Activated CD8-positive, alpha-beta T cell treated with anti-CD3 and anti-CD28 coated beads, Interleukin-2, amount 10 ng/mL, durations not matched to agents 7 days and 5 days (primary cell): ENCODE measurements at regions not wholly inside any gene's neighbourhood (a gene's known extent, or its start where the extent isn't known, plus 50 kb on each side); places are given as distances from the start of the nearest gene placed in this dataset.

ENCODE experiments used
- ATAC-seq: fragments of 150-1000 bp; cut with Tn5 transposase; one replicate; pipeline ENCODE4 v1.10.0; 2021; ENCODE audit warnings: moderate library complexity
- CTCF ChIA-PET: fragments of 350-600 bp; sonication (Branson Sonifier 250); formaldehyde crosslinking; loops from one replicate; lab custom pipeline; 2021; ENCODE audit warnings: antibody characterized with exemption; lab: Charles Lee
- POLR2A ChIA-PET: fragments of 350-600 bp; sonication (Branson Sonifier 250); formaldehyde crosslinking; loops from one replicate; lab custom pipeline; 2021; ENCODE audit warnings: antibody characterized with exemption; lab: Charles Lee
- DNase-seq: peaks from one replicate; pipeline ENCODE4 v3.0.0-alpha.2; 2020
- H3K27ac Mint-ChIP-seq: one replicate; pipeline ENCODE4 v1.8.0; 2021; ENCODE audit warnings: mild to moderate bottlenecking, mixed read lengths
- H3K27me3 Mint-ChIP-seq: one replicate; pipeline ENCODE4 v1.8.0; 2021; ENCODE audit warnings: low read depth, mixed read lengths
- H3K36me3 Mint-ChIP-seq: one replicate; pipeline ENCODE4 v1.8.0; 2021; ENCODE audit warnings: low read depth, mixed read lengths
- H3K4me1 Mint-ChIP-seq: one replicate; pipeline ENCODE4 v1.8.0; 2021; ENCODE audit warnings: low read depth, mixed read lengths
- H3K4me3 Mint-ChIP-seq: one replicate; pipeline ENCODE4 v1.8.0; 2021; ENCODE audit warnings: mild to moderate bottlenecking, mixed read lengths
- H3K9me3 Mint-ChIP-seq: one replicate; pipeline ENCODE4 v1.8.0; 2022; ENCODE audit warnings: mixed read lengths; ENCODE audit not compliant: insufficient read depth

DNA sequence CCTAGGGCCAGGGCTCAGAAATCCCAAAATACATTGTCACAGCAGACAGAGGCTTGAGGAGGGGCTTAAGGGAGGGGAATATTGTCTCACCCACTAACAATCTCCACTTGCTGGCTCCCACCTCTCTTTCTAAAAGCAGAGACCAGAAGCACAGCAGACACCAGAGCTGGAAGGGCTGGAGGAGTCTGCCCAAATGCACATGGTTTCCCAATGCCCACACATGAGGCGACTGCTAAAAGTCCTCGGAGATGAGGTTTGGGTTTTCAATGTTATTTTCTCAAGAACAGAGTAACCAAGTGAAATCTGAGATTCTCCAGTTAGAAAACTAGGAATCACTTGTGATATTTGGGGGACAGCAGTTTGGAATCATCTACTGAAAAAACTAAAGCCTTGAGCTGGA lies 325.6 kb upstream of the JARID2 start:
- Mint-ChIP-seq H3K27ac (no peak overlapping the region), H3K4me1 (no peaks in the 10 kb centered on the region), H3K4me3 (no peak overlapping the region), H3K36me3 (no peaks in the 10 kb centered on the region), H3K27me3 (no peaks in the 10 kb centered on the region), H3K9me3 (no peaks in the 10 kb centered on the region)
- ATAC-seq, result no peak
- DNase-seq, result no peak
- CTCF ChIA-PET, result interaction anchor here (1.5 kb wide), 1 partner anchor 9 kb away, joined by 3 read pairs; no protein-coding TSS in a partner anchor
- POLR2A ChIA-PET, result no interaction called here

DNA sequence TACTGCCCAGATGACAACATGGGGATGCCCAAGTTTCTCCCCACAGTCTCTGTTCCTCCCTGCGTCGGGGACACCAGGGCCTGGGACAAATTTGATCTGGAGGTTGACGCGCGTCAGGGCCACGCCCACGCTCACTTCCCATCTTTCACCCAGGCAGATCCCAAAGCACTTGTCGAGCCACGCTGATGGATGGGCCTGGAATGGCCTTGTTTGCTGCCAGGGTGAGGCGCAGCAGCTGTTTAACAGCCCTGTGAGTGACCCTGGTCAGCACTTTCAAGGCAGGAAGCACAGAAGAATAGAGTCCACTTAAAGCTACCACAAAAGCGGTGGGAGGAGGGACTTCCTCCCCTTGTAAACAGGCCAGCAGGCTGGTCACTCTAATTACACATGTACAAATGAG lies 324.7 kb upstream of the JARID2 start:
- no peak for ATAC-seq
- Mint-ChIP-seq H3K27me3 (no peaks in the 10 kb centered on the region), H3K4me3 (no peak overlapping the region), H3K27ac (no peak overlapping the region), H3K4me1 (no peaks in the 10 kb centered on the region), H3K9me3 (no peaks in the 10 kb centered on the region), H3K36me3 (no peaks in the 10 kb centered on the region)
- CTCF ChIA-PET, result interaction anchor here (1.5 kb wide), 1 partner anchor 9 kb away, joined by 3 read pairs; no protein-coding TSS in a partner anchor
- POLR2A ChIA-PET, result no interaction called here
- no peak for DNase-seq

DNA sequence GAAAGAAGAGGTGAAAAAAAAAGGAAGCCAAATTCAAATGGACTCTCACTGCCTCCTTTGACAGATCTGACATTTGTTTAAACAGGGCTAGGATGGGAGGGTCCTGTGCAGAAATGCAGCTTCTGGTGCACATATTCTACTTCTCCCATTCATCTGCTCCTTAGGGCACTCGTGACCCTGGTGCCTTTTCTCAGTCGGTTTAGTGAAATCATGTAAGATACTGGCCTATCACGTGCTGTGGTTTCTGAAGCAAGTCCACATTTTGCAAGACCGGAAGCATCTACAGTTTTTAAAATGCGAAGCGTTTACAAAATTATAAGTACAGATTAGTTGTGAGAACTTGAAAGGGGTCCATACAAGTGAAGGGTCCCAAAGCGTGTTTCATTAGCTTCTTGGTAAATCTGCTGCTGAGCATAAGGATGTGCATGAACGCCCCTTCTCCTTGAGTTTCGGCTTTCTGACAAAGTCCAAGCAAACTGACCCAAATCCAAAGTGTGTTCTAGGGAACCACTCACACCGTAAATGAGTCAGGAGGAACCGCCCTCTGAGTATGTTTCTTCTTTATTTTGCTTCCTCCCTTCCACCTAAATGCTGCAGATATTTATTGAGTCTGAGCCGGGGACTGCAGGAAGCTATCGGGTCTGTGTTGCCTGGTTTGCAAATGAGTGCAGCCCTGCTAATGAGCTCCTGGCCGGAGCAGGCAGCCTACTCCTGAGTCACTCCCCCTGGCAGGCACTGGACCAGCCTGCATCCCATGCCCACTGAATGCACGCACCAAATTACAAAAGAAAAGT lies 323.8 kb upstream of the JARID2 start:
- ChIA-PET CTCF (interaction anchor here (0.7 kb wide), 1 partner anchor 10 kb away, joined by 3 read pairs; no protein-coding TSS in a partner anchor), POLR2A (no interaction called here)
- no peaks in the 10 kb centered on the region for H3K36me3 Mint-ChIP-seq
- ATAC-seq (no peak), DNase-seq (no peak)
- no peaks in the 10 kb centered on the region for H3K9me3 Mint-ChIP-seq
- H3K27me3 Mint-ChIP-seq, result no peaks in the 10 kb centered on the region
- H3K4me3 Mint-ChIP-seq, result no peak overlapping the region
- H3K4me1 Mint-ChIP-seq, result no peaks in the 10 kb centered on the region
- H3K27ac Mint-ChIP-seq, result no peak overlapping the region

DNA sequence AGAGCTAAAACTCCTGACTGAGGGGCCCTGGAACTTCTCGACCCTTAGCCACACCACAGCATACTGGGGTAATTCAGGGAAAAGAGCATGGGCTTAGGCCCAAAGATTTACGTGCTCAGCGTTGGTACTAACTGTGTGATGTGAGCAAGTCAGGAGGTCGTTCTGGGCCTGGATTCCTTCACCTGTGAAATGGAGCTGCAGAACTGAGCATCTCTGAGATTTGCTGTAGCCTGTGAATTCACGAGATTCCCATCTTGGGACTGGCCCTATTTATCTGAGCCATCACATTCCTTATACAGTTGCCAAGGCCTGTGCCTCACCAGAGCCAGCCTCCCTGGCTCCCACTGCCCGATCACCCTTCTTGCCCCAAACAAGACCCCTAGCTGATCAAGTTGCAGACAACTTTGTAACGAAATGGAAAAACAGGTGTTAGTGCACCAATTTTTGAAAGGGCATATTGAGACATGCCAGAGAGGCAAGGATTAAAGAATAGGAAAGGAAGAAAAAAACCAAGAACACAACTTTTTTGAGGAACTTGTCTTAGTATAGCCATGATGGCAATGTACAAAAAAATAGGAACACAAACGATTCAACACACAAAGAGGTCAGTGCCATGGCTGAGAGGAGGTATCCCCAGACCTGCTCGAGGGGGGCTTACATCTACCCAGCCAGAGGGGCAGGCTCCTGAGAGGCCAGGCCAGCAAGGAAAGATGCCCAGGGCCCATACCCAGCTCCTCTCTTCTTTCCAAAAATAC lies 323.0 kb upstream of the JARID2 start:
- Mint-ChIP-seq H3K36me3 (no peaks in the 10 kb centered on the region), H3K27me3 (no peaks in the 10 kb centered on the region), H3K27ac (no peak overlapping the region), H3K4me1 (no peaks in the 10 kb centered on the region), H3K4me3 (no peak overlapping the region), H3K9me3 (no peaks in the 10 kb centered on the region)
- ChIA-PET POLR2A (no interaction called here), CTCF (interaction anchor here (0.7 kb wide), 1 partner anchor 11 kb away, joined by 3 read pairs; no protein-coding TSS in a partner anchor)
- ATAC-seq, result no peak
- DNase-seq, result no peak

DNA sequence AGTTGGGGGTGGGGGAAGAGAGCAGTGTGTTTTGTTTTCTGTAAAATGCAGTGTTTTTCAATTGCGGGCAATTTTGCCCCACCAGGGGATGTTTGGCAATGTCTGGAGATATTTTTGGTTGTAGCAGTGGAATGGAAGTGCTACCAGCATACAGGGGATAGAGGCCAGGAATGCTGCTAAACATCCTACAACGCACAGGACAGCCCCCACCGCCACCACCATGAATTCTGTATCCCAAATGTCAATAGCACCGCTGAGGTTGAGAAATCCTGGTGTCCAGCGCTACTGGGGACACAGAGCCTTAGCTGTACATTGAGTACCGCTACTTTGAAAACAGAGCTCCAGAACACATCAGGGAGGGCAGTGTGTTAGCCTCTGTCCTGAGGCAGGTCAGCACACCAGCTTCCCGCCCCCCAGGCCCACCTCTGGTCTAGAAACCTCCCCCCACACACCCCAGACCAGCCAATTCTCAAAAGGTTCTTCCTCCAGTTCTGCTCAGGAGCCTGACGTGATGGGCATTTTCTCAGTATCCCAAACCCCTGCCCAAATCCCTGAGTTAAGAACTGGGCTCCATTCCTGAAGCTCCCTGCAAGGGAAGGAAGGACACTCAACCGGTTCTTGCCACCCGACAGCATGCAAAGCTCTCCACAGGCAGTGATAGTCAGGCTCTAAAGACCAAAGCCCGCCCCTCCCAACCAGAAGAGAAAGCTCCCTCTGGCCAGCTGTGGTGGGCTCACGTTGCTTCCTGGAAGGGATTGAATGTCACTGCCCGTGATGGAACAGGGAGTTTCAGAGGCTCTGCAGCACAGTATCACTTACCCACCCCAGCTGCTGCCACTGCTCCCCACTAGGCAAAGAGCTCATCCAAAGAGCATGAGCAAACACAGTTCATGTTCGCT lies 321.5 kb upstream of the JARID2 start:
- ChIA-PET CTCF (no interaction called here), POLR2A (no interaction called here)
- Mint-ChIP-seq H3K4me3 (no peak overlapping the region), H3K27ac (no peak overlapping the region), H3K9me3 (no peaks in the 10 kb centered on the region), H3K27me3 (no peaks in the 10 kb centered on the region), H3K4me1 (no peaks in the 10 kb centered on the region), H3K36me3 (no peaks in the 10 kb centered on the region)
- DNase-seq, result no peak
- no peak for ATAC-seq

DNA sequence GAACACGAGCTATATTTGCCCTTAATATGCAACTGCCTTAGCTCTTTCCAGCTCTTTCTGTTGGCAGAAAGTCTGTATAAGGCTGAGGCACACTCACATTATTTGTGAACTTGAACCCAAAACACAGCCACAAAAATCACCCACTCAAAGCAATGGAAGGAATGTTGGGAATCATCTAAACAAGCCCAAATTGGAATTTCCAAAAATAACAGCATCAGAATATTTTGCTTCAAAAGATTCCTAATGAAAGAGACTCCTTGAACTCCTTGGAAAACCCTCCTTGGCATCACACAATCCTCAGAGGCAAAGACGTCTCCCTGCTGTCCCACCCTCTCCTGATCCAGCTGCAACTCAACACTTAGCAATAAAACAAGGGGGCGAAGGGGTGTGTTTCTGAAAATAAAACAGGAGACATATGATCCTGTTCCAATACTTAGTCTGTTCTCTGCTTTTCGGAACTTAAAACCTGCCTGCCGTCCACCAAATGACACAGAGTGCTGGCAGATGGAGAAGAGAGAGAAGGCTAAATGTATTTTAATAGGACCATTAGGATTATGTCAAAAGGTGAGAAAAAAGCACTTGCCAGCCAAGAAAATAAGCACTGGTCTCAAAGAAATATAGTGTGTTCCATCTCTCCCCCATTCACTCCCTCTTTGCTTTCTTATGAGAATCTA lies 320.7 kb upstream of the JARID2 start:
- ChIA-PET CTCF (no interaction called here), POLR2A (no interaction called here)
- no peaks in the 10 kb centered on the region for H3K4me1 Mint-ChIP-seq
- no peaks in the 10 kb centered on the region for H3K36me3 Mint-ChIP-seq
- H3K4me3 Mint-ChIP-seq, result no peak overlapping the region
- DNase-seq, result no peak
- no peak for ATAC-seq
- no peaks in the 10 kb centered on the region for H3K27me3 Mint-ChIP-seq
- no peaks in the 10 kb centered on the region for H3K9me3 Mint-ChIP-seq
- H3K27ac Mint-ChIP-seq, result no peak overlapping the region

DNA sequence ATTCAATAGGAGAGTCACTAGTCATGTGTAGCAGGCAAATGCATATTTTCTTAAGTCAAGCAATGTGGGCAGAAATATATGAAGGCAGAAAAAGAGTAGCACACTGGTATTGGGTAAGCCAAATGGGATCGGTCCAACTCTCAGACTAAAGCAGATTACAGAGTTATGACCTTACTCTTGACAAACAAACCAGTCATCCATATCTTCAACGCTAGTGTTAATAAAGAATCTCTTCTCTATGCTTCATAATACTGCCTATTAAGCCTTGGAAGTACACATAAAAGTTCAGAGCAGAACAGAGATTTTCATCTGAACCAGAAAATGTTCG lies 320.2 kb upstream of the JARID2 start:
- Mint-ChIP-seq H3K36me3 (no peaks in the 10 kb centered on the region), H3K27me3 (no peaks in the 10 kb centered on the region), H3K4me1 (no peaks in the 10 kb centered on the region)

DNA sequence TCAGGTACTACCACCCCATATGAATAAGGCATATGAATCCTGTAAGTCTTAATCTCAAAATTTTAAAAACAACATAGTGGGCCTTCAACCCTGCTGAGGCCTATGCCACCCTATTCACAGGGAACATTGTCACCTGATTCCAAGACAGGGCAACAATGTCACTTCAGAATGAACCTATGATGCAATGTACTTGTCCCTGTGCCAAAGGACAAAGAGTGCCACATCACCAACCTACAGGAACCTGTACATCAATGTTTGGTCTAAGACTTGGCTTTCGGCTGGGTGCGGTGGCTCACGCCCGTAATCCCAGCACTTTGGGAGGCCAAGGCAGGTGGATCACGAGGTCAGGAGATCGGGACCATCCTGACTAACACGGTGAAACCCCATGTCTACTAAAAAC lies 318.5 kb upstream of the JARID2 start:
- Mint-ChIP-seq H3K4me3 (no peak overlapping the region), H3K9me3 (no peaks in the 10 kb centered on the region), H3K36me3 (no peaks in the 10 kb centered on the region), H3K4me1 (no peaks in the 10 kb centered on the region), H3K27me3 (no peaks in the 10 kb centered on the region), H3K27ac (no peak overlapping the region)
- POLR2A ChIA-PET, result no interaction called here
- ATAC-seq (no peak), DNase-seq (no peak)
- CTCF ChIA-PET, result no interaction called here

More for the DNA sequence above, 320.2 kb upstream of the JARID2 start:
- no peak for ATAC-seq
- ChIA-PET POLR2A (no interaction called here), CTCF (no interaction called here)
- Mint-ChIP-seq H3K27ac (no peak overlapping the region), H3K9me3 (no peaks in the 10 kb centered on the region), H3K4me3 (no peak overlapping the region)
- no peak for DNase-seq

DNA sequence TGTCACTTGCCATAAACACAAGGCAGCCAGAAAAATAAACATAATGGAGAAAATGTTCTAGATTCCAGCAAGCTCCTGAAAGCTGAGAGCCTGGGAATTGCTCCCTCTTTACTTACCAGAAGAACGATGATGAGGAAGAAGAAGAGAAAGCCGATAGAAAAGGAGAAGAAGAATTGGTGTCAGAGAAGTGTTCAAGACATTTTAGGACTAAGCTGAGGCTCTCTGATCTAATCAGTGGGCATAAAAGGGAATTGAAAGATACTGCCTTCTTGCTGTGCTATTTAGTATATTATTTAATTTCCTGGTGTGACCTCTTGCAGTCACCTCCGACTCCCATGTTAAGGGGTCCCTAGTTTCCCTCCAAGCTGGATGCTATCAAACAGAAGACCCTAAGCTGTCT lies 316.6 kb upstream of the JARID2 start:
- H3K36me3 Mint-ChIP-seq, result no peaks in the 10 kb centered on the region
- H3K4me3 Mint-ChIP-seq, result no peak overlapping the region
- ATAC-seq (no peak), DNase-seq (no peak)
- ChIA-PET POLR2A (no interaction called here), CTCF (no interaction called here)
- H3K9me3 Mint-ChIP-seq, result no peaks in the 10 kb centered on the region
- no peak overlapping the region for H3K27ac Mint-ChIP-seq
- no peaks in the 10 kb centered on the region for H3K4me1 Mint-ChIP-seq
- H3K27me3 Mint-ChIP-seq, result no peaks in the 10 kb centered on the region

DNA sequence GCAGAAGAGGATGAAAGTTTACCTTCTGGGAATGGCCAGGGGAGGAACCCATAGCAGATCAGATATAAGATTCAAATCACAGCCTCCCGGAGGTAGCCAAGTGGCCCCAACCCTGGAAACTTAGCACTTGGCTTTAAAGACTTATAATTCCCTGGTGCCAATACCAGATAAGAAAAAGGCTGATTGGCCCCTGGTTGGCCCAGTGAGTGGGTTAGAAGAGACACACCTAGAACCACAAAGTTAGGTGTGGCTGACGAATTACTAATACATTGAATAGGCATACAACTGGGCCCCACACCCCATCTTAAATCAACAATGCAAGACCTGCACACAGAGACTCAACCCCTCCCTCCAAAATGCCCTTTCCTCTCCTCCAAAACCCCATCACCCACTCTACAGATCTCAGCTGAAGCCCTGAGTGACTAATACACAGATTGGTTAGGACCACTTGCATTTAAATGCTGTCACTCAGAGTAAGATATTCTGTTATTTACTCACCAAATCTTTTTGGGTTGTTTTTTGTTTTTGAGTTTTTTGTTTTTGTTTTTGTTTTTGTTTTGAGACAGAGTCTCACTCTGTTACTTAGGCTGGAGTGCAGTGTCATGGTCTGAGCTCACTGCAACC lies 315.4 kb upstream of the JARID2 start:
- Mint-ChIP-seq H3K4me3 (no peak overlapping the region), H3K27ac (no peak overlapping the region), H3K36me3 (no peaks in the 10 kb centered on the region), H3K4me1 (no peaks in the 10 kb centered on the region), H3K27me3 (no peaks in the 10 kb centered on the region), H3K9me3 (no peaks in the 10 kb centered on the region)
- DNase-seq (no peak), ATAC-seq (no peak)
- ChIA-PET POLR2A (no interaction called here), CTCF (no interaction called here)
